HuH-7.5 (cell line): ENCODE measurements at regions not wholly inside any gene's neighbourhood (a gene's known extent, or its start where the extent isn't known, plus 50 kb on each side); places are given as distances from the start of the nearest gene placed in this dataset.

Source experiments
- DNase-seq: peaks from one replicate; pipeline ENCODE4 v3.0.0; 2011; ENCODE audit warnings: low spot score

GRCh38 chr12:107282628-107283027 lies 189.3 kb upstream of the CRY1 start:
- DNase-seq = no peak

DNA sequence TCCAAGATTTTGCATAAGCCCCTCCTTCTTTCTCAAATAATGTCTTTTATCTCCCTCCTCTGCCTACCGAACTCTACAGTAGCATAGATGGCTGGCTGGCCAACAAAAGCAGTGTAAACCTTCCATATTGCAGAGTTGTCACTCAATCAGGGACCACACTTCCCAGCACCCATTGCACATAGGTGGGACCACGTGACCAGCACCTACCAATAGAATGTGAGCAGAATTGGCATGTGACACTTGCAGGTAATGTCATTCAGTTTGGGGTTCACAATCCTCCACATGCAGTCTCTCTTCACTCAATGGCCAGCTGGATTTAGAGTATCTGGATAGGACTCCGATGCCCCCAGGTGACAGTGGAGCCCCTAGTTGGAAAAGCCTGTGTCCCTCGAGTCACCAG lies 190.3 kb upstream of the CRY1 start:
- no peak for DNase-seq

DNA sequence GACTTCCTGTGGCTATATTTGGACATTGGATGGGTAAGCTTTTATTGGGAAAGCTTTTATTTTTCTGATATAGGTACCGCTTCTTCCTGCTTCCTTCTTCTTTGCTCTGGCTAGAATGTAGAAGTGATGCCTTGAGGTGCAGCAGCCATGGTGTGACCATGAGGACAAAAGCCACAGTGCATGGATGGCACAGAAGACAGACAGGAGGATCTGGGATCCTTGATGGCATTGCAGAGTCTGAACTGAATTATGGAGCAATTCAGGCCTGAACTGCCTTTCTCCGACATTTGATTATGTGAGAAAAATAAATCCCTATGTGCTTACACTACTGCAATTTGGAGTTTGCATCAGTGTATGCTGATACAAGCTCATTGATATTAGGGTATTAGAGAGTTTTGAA lies 191.3 kb upstream of the CRY1 start:
- DNase-seq = no peak

- DNase-seq = no peak
These were observed 194.4 kb upstream of the CRY1 start for GRCh38 chr12:107287436-107288413.

DNA sequence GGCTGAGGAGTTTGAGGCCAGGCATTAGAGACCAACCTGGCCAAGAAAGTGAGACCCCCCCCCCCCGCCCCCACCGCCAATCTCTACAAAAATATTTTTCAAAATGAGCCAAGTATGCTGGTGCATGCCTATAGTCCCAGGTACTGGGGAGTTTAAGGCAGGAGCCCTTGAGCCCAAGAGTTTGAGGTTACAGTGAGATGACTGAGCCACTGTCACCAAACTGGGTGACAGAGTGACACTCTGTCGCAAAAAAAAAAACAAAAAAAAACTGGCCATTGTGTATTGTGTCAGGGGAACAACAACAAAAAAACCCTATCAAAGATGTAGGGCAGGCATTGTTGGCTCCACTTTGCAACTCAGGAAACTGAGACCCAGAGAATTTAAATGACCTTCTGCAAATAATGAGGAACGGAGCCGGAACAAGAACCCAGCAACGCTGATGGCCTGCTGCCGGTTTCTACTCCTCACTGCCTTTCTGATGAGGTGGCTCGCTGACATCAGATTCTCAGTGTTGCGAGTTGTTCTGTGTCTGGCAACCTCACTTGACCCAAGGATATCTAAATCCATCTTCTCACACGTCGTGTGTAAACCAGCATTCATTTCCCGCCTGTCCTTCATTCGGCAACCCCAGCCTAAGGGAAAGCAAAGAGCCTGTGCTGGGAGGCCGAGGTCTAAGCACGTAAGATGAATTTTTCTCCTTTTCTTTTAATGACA lies 195.2 kb upstream of the CRY1 start:
- DNase-seq = no peak

GRCh38 chr12:107291018-107291417 lies 197.7 kb upstream of the CRY1 start:
- DNase-seq = no peak

DNA sequence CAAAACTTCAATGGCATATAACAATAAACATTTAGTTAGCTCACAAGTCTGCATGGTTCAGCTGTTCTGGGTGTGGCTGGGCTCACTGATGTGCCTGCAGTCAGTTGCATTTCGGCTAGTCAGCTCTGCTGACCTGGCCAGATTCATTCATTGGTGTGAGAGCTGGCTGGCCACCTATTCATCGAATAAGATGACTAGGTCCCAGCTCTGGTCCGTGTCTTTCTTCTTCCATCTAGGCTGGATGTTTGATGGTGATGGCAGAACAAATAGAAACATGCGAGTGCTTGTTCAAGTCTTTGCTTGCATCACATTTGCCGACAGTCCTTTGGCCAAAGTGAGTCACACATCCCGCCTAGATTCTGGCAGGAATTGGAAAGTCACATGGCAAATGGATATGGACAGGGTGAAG lies 203.3 kb upstream of the CRY1 start:
- DNase-seq = no peak

- no peak for DNase-seq
These were observed 209.4 kb upstream of the CRY1 start for GRCh38 chr12:107302649-107303341.

GRCh38 chr12:107304588-107305532 lies 211.5 kb upstream of the CRY1 start:
- DNase-seq = no peak

DNA sequence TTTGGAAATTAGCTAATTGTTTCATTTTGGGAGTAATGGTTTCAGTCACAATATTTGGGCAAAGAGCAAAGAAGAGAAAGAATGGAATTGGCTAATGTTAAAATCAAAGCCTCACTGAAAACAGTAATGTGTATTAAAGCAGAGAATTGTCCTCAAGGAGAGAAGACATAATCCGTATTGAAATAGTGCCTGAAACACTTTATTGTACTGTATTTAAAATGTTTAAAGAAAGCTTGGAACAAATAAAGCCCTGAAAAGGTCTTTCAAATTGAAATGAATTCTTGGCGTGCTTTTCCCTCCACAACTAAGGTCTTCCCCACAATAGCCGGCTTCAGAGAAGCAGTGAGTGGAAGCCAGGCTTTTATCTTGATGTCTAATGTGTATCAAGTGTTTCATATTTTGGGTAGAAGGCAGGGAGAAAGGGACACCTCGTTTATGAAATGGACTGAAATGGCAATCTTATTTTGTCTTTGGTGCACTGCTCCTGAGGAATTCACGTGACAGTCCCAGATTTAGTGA lies 212.9 kb upstream of the CRY1 start:
- DNase-seq = no peak

DNA sequence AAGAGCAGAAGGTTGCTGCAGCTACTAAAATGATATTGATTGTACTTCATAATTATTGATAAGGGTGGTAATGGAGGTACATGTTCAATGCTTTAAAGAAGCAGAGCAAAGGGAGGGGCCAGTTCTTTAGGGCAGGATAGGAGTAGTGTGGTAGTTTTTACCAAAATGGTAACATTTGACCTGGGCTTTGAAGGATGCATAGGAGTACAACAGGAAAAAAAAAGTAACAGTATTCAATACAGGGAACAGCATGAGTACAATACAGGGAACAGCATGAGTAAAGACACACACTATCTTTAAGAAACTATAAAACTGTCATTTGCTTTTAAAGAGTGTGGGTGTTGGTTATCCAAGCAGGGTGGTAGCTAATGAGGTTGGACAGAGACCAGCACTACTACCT lies 215.0 kb upstream of the CRY1 start:
- DNase-seq = no peak

DNA sequence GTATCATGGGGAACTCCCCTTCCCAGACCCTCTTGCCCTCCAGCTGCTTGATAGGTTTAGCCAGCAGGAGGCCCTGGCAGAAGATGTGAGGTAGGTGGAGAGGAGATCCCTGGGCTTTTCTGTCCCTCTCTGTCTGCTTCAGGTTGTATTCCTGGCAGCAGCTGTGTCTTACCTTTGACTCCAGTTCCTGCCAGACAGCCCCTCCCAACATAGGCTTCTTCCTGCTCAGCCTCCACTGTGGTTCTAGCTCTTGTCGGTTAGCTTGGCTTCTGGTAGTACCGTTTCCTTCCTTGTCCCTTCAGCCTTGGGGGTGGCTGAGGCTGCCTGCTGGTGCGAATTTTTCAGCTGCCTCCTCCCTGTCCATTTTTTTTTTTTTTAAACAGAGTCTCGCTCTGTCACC lies 215.7 kb upstream of the CRY1 start:
- no peak for DNase-seq

- no peak for DNase-seq
These were observed 217.3 kb upstream of the CRY1 start for GRCh38 chr12:107310621-107311020.

DNA sequence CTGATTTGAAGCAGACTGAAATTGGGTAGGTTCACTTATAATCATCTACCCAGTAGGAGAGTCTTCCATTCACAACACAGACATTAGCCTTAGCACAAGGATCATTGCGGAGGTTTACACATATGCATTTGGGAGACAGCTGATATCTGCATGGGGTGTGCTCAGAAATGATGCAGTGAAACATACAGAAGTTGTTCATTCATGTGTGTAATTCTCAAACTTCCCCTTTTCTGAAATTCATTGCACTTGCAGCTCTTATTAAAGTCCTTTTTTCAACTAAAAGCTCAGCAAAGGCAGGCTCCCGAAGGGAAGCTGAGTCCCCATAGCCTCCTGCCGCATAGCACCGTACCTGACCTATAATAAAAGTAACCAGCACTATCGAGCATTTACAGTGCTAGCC lies 218.3 kb upstream of the CRY1 start:
- DNase-seq = no peak

DNA sequence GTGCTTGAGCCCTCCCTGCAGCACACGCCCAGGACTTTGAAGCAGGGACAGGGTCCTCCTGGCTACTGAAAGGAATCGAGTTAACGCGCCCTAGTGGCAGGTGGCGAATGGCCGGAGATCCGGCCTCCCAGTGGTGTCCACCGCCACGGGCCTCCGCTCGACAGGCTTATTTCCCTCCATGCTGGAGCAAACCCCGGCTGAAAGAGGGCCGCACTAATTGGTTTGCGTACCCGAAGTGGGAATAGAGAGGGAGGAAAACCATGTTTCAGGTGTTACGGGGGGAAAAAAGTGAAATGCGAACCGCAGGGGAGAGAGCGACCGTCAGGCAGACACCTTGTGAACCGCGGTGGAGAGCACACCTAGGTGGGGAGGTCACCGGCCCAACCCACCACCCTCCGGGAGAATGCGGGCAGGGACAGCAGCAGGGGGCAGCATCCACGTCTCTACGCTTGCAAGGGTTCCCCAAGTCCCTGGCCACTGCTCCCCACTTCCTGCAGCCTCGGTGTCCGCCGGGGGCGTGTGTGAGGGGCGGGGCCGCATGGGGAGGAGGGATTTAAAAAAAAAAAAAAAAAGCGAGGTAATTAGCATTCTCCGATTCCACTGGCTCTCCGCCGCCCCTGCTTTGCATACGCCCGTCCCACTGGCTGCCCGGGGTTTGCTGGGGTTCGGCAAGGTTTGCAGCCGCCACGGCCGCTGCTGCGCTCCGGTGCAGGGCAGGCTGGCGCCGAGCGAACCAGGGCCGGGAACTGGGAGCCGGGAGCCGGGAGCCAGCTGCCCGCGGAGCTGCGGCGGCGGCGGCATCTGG lies 224.6 kb upstream of the CRY1 start:
- DNase-seq = peak; percentile 99

DNA sequence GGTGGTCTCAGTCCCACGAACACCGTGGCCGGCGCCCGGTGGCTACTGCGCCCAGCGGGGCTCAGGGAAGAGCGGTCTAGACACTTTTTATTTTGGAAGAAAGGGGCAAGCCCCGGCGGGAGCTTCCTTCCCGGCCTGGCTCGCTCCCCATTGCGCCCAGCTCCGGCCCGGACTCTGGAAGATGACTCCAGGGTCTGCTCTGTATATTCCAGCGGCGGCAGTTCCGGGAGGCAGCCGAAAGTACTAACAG lies 225.1 kb upstream of the CRY1 start:
- peak; percentile 74 for DNase-seq

- peak; percentile 50 for DNase-seq
These were observed 225.6 kb upstream of the CRY1 start for GRCh38 chr12:107318806-107319532.

GRCh38 chr12:107319533-107320032 lies 226.2 kb upstream of the CRY1 start:
- no peak for DNase-seq

- peak; percentile 21 for DNase-seq
These were observed 226.9 kb upstream of the CRY1 start for GRCh38 chr12:107320033-107320928.
